CD1c-positive myeloid dendritic cell (primary cell): ENCODE measurements at regions not wholly inside any gene's neighbourhood (a gene's known extent, or its start where the extent isn't known, plus 50 kb on each side); places are given as distances from the start of the nearest gene placed in this dataset.

Experiments used
- DNase-seq: peaks from one replicate; pipeline ENCODE4 v3.0.0-alpha.2; 2016; ENCODE audit errors: extremely low spot score

DNA sequence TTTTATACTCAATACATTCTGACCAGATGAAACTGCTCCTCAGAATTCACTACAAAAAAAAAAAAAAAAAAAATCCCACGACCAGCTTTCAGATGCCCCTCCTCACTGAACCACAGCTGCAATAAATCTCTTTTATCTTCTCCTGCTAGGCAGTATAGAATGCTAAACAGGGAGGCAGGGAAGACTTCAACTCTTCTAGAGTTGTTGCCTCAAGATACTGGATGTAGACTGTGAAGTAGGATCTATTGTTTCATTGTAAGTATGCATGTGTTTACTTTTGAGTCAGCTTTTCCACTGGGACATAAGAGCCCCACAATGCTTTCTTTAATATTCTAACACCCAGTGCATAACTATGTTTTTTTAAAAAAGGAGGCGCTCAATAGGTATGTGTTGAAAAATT, 401.4 kb downstream of the TBL1XR1 start:
- DNase-seq = no peak

DNA sequence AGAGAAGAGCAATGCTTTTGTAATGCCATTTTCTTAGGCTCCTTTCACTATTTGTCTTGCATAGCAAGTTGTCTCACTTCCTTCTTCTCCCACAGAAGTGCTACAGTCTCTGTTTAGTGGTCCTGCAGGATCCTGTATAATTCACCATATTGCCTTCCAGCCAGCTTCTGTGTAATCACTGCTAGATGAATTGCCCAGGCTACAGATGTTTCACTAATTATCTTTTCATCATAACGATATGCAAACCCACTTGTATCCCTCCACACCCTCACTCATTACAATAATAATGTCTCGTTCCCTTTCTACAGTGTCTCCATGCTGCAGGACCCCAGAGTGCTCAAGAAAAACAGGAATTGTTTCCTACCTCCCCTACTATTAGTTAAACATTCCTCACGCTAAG, 402.9 kb downstream of the TBL1XR1 start:
- DNase-seq = no peak

GRCh38 chr3:176789947-176790346, 407.3 kb downstream of the TBL1XR1 start:
- no peak for DNase-seq

DNA sequence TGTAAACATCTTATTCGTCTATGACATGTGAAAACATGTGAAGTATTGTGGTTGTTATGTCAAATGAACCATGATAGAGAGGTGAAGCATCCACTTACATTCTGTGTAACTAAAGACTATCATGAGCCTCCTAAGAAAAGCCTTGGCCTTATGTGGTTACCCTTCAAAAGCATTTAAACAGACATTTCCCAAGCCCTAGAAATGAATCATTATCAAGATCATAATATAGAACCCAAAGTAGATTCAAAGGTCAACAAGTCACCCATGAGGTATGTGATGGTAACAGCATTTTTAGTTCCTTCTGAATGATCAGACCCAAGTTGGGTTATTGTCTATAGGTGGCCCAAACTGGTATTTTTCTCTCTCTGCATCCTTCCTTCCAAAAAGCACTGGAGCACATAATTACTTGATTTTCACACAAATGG, 408.0 kb downstream of the TBL1XR1 start:
- DNase-seq = no peak

- no peak for DNase-seq
Observed at GRCh38 chr3:176787506-176787905, 409.8 kb downstream of the TBL1XR1 start.

- DNase-seq = no peak
Observed at GRCh38 chr3:176785171-176785570, 412.1 kb downstream of the TBL1XR1 start.

DNA sequence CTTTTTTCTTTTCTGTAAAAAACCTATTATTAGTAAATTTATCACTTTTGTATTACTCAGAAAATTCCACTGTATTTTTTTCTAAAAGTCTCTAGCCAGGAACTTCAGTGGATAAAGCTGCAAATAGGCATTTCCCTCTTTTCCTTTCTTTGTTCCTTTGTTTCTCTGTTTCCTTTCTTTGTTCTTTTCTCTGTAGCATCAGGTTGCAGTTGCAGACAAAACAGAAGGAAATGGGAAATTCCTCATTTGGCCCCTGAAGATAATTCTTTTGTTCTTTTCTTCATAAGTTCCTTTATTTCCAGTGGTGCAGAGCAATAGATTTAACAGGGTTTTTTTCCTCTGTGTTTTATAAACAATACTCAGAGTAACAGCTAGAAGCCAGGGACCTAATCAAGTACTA, 416.5 kb downstream of the TBL1XR1 start:
- DNase-seq = no peak

- no peak for DNase-seq
Observed at GRCh38 chr3:176776622-176777175, 420.6 kb downstream of the TBL1XR1 start.

DNA sequence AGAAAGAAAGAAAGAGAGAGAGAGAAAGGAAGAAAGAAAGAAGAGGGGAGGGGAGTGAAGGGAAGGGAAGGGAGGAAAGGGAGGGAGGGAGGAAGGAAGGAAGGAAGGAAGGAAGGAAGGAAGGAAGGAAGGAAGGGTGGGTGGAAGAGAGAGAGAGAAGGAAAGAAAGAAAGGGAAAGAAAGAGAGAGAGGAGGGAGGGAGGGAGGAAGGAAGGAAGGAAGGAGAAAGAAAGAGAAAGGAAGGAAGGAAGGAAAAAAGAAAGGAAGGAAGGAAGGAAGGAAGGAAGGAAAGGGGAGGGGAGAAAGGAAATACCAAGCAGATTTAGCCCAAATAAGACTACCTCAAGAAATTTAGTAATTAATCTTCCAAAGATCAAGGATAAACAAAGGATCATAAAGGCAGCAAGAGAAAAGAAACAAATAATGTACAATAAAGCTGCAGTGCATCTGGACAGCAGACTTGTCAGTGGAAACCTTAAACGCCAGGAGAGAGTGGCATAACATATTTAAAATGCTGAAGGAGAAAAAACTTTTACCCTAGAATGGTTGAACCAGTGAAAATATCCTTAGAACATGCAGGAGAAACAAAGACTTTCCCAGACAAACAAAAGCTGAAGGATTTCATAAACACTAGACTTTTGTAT, 427.6 kb downstream of the TBL1XR1 start:
- no peak for DNase-seq

DNA sequence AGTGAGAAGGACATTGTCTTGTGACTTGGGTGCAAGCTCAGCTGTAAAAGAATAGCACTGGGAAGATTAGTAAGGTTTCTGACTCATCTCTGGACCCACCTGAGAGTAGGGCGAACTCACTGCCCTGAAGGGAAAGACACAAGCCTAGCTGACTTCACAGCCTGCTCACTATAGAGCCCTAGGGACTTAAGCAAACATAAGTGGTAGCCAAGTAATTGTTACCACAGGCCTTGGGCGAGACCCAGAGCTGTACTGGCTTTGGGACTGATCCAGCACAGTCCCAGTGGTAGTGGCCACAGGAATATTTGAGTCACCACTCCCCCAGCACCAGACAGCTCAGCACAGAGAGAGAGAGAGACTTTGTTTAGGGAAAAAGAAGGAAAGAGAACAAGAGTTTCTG, 429.9 kb downstream of the TBL1XR1 start:
- DNase-seq = no peak

DNA sequence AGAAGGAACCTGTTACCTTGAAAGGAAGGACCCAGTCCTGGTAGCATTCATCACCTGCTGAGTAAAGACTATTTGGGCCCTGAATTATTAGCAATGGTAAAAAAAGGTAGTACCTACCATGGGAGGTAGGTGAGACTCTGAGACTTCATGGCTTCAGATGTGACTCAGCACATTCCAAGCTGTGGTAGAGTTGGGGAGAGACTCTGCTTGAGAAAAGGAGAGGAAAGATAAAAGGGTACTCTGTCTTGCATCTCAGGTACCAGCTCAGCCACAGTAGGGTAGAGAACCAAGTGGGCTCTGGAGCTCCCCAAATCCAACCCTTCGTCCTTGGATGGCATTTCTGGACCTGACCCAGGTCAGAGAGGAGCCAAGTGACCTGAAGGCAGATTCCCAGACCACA, 430.4 kb downstream of the TBL1XR1 start:
- no peak for DNase-seq

DNA sequence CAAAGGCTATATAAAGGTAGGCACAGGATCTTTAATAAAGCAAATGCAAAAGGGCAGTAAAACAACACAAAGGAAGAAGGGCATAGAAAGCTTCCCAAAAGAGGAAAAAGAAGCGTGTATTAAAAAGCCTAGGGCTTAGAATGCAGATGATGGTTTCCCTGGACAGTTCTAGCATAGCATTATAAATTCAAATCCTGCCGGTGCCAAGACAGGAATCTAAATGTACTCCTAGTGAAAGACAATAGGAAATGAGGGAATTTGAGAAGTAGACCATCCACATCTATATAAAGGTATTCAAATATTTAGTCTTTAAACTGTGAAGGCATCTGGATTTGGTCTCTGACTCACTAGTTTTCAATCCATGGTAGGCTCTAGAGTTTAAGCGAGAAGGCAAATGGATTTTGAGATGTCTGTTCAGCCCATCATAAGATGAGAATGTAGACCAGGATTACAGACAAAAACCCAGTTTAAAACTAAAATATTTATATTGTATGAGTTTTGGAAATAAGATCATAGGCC, 431.8 kb downstream of the TBL1XR1 start:
- DNase-seq = no peak

DNA sequence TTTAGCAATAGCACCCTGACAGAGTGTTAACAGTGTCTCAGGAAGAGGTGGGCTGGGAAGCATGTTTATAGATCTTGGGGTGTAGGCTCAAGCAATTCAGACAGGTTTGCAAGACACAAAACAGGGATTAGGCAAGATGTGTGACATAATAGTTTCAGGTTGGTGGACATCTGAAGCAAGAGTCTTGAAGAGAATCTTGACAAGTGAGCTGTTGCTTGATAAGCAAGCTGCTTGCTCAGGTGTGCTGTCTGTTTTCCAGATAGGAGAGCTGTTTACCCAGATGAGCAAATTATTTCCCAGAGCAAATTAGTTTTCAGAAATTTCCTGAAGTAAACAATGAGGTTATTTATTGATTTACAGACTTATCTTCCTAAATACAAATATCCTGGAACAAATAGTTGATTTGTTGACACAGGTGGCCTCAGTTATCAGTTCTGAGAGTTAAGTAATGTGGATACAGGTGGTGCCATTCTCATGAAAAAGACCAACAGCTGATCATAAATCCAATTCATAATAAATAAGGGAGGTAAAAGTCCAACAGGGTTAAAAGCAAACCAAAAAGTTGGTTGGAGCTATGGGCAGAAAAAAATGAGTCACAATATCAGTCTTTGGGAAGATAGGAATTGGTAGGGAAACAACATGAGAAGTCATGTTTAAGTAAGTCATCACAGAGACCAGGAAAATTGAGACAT, 437.3 kb downstream of the TBL1XR1 start:
- DNase-seq = no peak

DNA sequence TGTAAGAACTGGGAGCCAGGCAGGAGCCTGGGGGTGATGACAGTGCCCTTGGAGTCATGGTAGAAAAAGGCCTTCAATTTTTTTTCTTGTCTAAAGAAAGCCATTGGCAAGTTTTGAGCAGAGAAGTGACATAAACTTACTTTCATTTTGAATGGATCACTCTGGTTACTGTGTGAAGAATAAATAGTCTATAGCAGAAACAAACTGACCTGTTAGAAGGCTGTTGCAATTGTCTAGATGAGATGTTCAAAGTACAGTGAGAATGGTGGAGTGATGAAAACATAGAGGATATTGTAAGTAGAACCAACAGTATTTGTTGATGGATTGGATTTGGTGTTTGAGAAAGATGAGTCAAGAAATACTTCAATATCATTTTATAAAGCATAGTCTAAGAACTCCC, 439.9 kb downstream of the TBL1XR1 start:
- no peak for DNase-seq

DNA sequence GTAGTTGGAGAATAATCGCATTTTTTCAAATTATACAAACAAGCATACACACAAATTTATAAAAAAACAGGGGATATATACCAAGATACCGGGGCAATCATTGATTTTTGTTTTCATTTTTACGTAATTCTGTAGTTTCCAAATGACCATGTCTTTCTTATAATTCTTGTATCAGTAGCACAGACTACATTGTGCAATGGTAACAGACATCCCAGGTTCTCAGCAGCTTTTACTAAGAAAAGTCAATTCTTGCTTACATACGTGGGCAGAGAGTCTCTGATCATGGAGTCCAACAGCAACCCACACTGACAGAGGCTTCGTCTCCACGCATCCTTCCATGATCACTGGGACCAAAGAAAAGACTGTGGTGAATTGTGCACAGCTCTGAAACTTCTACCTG, 441.3 kb downstream of the TBL1XR1 start:
- no peak for DNase-seq

GRCh38 chr3:176755552-176755951, 441.7 kb downstream of the TBL1XR1 start:
- no peak for DNase-seq

- DNase-seq = no peak
Observed at GRCh38 chr3:176741664-176742047, 455.6 kb downstream of the TBL1XR1 start.

DNA sequence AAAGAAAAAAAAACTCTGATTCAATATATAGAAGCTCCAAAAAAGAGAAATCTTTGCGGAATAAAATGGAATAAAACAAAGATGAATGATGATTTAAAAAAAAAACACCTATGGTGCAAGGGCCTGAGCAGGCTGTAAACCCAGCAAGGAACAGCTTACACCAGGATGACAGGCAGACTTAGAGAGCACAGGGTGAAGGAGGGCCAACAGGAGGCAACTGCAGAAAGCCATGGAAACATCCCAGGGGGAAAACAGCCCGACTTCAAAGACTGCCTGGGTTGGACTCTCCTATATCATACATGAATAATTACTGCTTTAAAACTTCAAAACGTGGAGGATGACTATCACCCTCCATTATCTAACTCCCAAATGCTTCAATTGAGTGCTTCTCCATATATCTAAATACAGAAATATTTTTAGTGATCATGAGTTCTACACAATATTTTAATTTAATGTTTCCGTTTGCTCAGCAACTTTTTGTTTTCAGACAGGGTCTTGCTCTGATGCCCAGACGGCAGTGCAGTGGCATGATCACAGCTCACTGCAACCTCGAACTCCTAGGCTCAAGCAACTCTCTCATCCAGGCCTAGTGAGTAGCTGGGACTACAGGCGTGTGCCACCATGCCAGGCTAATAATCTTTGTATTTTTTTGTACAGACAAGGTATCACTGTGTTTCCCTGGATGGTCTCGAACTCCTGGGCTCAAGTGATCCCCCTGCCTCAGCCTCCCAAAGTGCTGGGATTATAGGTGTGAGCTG, 456.2 kb downstream of the TBL1XR1 start:
- DNase-seq = no peak

- DNase-seq = no peak
Observed at GRCh38 chr3:176739159-176739558, 458.1 kb downstream of the TBL1XR1 start.

DNA sequence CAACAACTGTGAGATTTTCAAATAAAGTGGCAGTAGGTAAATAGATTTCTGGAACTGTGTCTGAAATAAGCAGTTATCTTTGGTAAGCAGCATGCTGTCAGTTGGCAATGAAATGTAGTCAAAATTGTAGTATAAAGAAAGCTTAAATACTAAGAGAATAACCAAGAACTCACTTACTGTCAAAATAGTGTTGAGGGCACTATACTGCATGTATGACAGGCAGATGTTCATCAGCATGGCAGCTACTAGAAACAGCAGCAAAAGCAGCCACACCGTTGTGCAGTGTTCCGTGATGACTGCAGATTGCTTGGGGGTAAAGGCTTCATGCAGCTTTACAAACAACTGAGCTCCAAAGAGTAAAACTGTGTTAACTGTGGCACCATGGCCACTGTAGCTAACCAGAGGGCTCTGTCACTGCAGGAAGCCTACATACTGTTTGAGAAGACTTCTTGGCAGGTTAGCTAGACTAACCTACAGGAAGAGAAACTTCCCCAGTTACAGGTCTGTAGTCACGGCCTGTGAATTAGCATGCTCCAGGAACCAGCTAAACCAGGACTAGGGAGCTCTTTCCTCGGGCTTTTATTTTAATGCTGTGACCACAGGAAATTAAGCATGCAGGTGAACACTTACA, 459.7 kb downstream of the TBL1XR1 start:
- DNase-seq = no peak

DNA sequence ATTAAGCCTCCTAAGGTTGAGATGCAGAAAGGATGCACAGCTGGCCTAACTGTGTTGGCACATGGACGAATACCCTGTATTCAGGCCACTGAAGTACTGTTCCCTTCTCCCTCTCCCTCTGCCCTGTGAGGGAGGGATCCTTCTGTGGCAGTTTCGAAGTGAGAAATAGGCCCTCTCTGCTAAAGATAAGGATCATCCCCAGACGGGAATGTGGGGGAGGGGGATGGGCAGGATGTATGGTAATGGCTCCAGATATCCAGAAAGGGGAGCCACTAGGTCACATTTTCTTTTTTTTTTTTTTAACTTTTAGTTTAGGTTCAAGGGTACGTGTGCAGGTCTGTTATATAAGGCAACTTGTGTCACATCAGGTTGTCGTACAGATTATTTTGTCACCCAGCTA, 463.1 kb downstream of the TBL1XR1 start:
- DNase-seq = no peak

DNA sequence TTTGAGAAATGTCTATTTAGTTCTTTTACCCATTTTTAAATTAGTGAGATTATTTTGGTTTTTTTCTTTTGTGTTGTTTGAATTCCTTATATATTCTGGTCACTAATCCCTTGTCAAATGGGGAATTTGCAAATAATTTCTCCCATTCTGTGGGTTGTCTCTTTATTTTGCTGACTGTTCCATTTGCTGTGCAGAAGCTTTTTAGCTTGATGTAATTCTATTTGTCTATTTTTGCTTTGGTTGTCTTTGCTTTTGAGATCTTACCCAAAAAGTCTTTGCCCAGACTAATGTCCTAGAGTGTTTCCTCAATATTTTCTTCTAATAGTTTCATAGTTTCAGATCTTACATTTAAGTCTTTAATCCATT, 472.9 kb downstream of the TBL1XR1 start:
- no peak for DNase-seq
